Dermis blood vessel endothelial cell (primary cell): ENCODE measurements at regions not wholly inside any gene's neighbourhood (a gene's known extent, or its start where the extent isn't known, plus 50 kb on each side); places are given as distances from the start of the nearest gene placed in this dataset.
A peak's percentile ranks its signal among the peaks of the same experiment; 100 is the strongest.

Source experiments
- DNase-seq: peaks from one replicate; pipeline ENCODE4 v3.0.0; 2010

DNA sequence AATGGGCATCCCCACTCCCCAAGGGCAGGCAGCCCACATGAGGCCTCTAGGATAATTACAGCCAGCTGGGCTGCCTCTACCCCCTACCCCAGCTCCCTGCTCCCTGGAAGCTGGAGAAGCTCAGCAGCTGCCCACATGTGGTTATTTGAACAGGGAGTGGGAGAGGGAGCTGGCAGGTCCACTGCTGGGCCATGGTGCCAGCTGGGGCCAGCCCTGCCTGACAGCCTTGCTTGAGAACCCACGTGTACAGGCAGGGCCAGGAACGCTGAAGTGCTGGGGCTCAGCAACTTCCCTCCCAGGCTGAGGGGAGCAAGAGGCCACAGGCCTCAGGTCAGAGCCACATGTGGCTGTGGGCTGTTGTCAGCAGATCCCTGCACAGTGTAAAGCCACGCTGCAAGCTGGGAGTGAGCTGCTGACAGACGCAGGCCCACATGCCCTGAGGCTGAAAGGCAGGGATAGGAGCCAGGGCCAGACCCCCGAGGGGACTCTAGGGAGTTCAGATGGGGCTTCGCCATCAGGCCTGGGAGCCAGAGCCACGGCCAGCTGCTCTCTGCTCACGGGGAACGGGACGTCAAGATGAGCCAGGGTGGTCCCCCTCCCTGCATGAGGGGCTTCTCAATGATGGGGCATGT, 129.0 kb downstream of the SYF2 start:
- no peak for DNase-seq

DNA sequence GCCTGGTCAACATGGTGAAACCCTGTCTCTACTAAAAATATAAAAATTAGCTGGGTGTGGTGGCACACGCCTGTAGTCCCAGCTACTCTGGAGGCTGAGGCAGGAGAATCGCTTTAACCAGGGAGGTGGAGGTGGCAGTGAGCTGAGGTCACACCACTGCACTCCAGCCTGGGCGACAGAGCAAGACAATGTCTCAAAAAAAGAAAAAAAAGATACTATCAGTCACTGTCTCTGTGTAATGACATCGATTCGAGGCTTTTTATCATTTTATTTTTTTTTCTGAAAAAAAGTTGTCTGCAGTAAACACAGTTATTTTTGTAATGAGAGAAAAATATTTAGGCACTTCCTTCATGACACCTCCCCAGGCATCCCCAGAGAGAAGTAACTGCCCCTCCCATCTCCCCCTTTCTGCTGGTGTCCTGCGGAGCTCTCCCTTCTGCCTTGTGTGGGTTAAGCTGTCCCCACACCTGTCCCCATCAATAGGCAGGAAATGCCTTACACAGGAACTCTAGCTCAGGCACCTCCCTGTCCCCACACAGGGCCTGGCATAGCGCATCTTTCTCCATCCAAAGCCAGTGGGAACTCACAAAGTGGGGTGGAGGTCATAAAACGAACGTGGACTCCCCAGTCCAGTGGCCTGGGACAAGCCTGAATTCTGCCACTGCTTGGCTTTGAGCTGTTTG, 132.0 kb downstream of the SYF2 start:
- DNase-seq: no peak

DNA sequence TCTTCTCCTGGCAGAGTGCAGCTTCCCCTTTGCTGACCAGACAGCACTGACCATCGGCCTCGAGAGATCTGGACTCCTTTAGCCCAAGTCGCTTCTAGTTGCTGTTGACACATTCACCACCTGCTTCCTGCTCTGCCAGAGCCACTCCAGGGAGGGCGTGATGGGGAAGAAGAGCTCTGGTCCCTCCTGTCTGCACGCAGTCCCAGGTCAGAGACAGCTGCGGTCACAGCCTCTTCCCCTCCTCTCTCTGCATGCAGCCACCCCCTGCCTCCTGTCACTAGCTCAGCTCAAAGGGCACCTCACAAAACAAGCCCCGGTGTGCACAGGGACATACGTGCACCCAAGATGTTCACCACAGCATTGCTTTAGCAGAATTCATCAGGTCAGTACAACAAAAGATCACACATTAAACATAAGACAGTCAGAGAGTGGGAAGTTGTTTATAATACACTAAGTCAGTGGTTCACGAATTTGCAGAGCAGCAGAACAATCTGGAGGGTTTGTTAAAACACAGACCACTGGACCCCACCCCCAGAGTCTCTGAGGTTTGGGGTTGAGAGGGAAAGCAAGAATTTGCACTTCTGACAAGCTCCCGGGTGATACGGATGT, 132.9 kb downstream of the SYF2 start:
- DNase-seq: peak; percentile 6

DNA sequence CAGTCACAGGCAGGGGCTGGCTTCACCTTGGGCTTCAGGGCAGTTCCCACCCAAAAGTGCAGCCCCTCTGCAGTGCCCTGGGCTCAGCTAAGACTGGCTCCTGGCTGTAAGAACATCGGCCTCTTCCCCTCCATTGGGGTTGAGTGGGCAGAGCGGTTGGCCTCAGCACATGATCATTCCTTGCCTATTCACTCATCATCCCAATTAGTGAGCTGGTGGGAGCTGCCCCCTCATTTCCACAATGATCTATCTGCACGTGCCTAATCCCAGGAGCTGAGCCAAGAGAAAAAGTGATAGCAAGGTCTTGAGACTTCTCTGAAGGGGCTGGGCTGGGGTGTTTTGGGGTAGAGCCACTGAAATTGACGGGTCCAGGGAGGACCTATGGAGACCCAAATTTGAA, 133.6 kb downstream of the SYF2 start:
- no peak for DNase-seq

DNA sequence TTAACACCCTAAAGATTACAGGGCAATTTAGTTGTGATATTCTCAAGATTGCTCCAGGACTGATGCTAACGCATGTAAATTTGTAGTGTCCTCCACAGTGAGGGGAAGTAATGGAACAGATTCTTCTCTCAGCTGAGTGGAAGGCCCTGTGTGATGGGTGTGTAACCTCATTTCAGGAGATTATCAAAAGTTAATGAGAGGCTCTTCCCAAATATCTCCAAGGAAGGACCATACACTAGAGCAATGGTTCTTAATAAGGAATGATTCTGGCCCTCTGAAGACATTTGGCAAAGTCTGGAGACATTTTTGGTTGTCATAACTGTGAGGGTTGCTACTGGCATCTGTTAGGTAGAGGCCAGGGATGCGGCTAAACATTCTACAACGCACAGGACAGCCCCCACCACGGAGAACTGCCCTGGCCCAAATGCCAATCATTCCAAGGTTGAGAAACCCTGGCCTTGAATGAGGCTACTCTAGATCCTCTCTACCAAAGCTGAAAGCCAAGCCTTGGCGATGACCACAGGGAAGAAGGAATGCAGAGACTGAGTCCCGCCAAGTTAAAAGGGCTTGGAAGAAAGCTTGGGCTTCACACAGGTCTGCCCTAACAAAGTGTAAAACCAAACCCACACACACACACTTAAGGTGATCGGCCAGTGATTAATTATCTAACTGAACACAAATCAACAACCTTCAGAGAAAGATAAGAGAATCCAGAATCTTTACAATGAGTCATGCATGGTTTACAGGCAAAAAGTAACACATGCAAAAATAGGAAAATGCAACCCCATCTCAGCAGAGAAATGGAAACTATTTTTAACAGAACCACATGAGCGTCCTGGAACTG, 135.8 kb downstream of the SYF2 start:
- no peak for DNase-seq

DNA sequence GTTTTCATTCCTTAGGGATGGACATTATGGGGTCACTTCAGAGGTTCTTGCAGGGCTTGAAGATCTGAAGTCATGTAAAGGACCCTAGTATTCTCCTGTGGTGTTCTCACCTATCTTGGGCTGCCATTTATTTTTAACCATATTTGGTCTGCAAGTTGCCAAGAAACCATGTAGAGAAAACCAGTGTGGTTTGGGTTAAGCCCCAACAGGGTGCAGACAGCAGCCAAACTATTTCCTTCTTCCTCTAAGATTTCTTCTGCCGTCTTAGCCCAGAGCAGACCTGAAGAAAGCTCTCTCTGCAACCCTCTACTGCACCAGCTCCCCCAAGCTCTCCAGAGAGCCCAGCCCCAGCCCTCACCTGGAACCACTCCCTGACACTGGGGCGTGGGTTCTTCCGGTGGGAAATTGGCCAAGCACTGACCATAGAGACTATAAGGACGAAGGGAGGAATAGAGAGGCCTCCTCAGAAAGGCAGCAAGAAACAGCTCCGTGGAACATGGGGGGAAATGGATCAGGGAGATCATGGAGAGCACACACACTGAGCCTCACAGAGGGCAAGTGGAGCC, 136.6 kb downstream of the SYF2 start:
- DNase-seq: no peak

DNA sequence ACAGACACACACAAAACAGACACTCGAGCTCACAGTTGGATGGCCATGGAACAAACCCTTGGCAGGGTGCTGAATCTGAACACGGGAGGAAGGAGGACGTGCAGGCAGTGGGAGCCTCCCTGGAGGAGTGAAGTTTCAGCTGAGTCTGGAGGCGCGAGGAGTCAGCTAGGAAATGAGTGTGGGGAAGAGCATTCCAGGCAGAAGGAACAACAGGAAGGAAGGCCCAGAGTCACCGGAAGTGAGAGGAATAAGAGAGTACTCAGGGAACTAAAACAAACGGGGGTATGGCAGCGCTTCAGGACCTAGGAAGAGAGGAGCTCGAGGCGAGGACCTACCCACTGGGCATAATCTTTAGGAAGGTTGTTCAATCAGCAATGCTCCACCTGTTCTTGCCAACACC, 137.3 kb downstream of the SYF2 start:
- peak; percentile 20 for DNase-seq

DNA sequence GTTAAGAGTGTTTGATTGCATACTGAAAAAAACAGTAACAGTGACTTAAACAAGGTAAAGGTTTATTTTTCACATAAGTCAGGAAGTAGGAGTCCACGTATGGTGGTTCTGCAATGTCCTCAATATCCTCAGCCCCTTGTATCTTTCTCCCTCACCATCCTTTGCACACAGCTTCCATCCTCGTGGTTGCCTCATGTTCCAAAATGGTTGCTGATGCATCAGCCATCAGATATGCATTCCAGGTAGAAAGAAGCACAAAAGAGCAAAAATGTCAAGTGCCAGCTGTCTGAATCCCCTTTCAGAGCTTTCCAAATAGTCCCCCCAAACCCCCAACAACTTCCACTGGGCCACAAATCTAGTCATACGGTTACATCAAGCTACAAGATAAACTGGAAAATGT, 138.1 kb downstream of the SYF2 start:
- no peak for DNase-seq

DNA sequence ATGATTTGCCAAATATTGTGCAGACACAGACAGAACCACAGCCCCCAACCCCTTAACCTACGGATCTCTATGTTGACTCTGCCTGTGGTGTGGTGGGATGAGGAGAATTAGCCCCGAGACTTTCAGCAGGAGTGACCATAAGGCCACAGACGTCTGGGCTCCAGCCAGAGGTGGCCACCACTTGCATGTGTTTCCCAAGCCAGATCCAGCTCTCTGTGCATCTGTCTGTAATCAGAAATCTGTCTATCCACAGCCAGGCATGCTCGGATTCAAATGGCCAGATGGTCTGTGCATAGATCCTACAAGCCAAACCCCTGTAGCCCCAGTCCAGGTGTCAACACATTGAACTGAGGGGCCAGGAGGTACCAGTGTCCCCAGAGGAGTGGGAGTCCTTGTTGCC, 140.6 kb downstream of the SYF2 start:
- DNase-seq: no peak

DNA sequence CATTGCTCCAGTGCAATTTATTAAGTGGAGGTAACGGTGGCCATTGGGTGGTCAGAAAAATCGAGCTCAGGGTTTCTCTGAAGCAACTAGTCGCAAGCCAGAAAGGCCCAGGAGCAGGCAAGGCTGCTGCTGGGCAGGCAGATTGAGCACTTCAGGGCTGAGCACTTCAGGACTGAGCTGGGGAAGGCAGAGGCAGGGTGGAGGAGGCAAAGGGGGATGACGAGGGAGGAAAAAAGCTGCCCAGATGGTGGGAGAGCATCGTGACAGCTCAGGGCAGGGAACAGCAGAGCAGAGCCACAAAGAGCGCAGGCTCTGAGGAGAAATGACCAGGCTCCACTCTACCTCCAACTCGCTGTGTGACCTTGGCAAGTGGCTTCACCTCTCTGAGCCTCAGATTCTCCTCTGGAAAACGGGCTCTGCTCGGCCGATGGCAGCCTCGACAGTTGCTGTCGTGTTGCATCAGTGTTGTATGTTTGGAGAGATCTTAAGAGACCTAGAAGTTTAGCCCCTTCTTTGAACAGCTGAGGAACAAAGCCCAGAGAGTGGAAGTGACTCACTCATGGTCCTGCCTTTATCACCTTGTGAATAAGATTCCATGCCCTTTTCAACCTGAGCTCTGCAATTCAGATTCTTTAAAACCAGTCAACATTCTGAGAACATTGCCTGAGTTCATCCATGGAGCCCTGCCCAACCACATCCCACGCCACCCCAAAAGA, 141.4 kb downstream of the SYF2 start:
- peak; percentile 37 for DNase-seq

DNA sequence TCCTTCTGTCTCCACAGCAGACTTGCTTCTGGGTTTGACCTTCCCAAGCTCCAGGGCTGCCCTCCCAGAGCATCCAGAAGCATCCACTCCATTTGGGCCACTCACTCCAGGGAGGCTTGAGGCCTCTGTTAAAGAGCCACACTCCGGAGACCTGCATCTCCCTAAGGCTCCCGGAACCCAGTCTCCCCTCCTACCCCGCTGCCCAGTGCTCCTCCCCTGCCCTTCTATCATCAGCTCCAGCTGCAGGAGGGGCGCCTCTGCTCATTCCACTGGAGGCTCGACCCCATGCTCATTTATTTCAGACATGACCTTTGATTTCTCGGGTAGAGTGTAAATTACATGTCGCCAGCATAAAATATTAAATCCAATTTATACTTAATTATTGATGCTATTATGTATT, 142.5 kb downstream of the SYF2 start:
- no peak for DNase-seq

DNA sequence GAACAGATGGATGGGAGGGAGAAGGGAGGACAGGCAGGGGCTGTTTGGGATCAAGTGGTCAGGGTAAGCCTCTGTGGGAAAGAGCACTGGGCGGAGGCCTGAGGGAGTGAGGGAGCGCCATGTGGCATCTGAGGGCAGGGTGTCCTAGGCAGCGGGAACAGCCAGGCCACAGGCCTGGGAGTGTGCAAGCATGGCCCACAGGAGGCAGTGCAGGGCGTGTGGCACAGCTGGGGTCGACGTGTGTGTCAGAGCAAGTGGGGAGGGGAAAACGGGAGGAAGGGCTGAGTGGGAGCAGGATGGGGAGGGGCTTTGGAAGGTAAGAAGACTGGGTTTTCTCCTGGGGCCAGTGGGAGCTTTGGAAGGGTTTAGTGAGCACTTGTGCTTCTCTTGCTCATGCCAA, 143.4 kb downstream of the SYF2 start:
- no peak for DNase-seq

DNA sequence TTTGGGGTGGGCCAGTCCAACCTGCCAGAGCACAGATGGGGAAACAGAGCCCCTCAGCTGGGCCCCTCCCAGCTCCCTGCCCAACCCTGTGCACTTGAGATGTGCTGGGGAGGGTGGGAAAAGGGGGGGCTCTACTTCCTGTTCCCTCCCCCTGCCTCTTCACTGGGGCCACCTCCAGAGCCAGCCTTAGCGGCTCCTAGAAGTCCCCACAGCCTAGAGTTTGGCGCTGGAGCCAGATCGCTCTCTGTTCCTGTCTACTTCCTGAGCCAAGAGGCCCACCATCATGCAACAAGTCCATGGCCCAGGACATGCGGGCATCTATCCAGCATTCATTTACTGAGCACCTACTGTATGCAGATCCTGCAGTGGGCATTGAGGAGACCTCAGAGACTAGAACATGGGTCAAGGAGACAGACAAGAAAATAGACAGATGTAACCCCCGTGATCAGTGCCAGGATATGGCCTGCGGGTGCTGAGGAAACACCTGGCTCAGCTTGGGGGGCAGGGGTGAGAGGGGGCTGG, 144.1 kb downstream of the SYF2 start:
- no peak for DNase-seq

DNA sequence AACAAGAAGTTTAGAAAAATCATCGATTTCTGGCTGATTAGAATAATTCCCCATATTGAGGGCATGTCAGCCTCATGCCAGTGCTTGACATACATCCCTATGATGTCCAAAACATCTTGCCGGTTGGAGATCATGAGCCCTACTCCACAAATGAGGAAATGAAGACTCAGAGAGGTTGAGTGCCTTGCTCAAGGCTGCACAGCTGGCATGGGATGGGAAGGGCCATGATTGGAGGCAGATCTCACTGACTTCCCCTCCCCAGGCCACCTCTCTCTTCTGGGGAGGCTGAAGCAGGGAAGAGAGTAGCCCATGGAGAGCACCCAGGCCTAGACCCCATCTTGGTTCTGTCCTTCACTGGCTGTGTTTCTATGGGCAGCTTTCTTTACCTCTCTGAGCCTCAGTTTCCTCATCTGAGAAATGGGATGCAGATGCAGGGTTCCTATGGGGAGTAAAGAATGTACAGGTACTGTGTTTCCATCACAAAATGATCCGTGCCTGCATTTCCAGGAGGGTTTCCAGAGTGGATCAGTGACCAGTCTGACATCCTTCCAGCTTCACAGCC, 145.7 kb downstream of the SYF2 start:
- DNase-seq: no peak

DNA sequence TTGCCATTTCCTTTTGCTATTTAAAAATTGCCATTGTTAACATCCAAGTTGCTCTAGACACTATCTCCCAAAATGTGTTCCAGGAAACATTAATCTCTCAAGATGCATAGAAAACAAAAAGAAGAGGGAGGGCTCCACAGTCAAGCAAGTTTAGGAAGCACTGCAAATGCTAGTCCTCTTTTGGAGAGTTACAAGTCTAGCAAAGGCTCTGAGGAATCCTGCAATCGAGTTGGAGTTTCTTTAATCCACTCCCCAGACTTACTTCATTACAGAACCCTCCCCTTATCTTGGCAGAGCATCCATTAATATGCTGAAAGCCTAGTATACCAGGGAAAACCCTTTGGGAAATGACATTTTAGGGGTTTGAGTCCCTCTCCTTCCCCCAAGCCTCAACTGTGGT, 147.9 kb downstream of the SYF2 start:
- no peak for DNase-seq

DNA sequence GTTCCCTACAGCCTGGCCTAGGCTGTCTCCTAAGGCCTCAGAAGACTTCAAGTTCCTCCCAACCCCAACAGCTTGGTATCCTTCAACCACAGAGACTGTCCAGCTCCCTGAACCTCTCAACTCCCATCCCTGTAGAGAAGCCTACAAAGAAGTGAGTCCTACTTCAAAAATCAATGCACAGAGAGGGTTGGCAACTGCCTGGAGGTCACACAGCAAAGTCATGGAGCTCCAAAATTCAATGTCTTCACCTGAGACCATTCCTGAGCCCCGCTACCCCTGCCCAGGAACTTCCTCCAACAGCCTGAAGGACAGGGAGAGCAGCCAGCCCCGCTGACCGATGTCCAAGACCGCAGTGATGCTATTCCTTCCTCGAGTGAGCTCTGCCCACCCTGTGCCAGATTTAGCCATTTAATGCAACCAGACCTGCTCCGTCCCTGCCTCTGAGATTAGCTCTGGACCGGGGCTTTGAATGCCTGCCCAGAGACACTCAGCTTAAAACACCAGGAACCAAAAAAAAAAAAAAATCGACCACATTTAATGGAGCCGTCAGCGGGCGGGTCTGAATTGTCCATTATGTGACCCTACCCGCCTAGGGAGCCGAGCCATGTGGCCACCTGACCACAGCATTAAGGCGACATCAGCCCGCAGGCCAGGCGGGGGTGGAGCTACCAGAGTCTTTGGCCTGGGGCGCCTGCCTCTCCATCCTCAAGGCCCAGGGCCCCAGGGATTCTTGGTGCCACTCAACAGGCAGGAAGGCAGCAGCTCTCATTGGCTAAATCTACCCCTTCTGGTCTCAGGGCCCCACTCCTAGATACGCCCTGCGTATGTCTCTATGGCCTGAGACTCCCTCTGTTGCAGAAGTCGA, 148.6 kb downstream of the SYF2 start:
- no peak for DNase-seq

DNA sequence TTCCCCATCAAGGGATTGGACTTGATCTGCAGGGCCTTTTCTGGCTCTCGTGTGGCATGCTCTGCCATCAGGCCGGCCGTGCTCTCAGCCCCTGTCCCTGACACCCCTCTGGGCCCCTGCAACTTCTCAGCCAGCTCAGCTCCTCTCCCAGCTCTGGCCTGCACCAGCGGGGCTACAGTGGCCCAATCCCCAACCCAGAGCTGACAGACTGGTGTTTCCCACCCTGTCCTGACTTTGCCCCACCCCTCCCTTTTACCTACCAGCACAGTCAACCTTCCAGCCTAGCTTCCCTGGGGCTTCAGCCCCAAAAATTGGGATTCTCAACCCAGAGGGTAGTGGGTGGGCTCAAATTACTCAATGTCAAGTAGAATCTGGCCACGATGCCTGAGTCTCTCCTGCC, 149.3 kb downstream of the SYF2 start:
- no peak for DNase-seq

DNA sequence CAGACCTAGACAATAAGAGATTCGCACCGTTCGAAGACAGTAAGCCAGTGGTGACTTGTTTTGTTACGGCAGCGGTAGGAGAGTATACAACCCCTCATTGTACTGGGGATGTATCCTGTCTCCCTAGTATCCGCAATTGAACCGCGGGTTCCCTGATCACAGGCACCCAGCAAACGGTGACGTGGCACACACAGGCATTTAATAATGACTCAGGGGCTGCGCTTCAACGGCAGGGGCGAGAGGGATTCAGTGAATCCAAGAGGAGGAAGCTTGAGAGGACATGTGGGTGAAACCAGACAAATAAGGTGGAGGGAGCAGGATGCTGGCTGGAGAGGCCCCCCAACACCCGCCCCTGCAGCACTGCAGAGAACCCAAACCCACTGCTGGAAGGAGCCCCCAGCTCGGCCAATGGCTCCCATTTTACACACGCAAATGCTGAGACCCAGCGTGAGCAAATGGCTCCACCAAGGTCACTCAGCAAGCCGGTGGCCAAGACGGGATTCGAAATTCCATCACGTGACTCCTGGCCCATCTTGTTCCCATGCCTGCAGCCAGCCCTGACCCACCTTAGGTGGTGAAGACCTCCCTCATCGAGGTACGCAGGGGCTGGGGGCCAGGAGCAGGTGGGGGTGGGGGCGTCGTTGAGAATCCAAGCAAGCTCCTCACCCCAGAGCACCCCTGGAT, 149.9 kb downstream of the SYF2 start:
- no peak for DNase-seq

DNA sequence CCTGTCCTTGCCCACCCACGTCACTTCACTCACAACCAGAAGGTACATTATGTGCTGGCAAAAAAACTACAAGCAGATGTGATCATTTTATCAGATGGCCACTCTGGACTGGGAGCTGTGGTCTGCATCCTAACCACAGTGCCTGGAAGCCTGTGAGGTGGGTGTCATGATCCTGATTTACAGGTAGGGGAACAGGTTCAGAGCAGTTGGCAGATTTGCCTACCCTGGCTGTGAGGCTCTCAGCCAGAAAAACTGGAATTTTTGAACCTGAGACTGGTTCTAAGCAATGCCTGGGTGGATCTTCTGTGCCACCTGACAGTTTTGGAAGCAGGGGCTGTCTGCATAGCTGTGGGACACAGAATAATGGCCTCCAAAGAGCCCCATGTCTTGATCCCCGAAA, 150.8 kb downstream of the SYF2 start:
- no peak for DNase-seq
